IPS DF 6.9 (cell line): ENCODE measurements at regions not wholly inside any gene's neighbourhood (a gene's known extent, or its start where the extent isn't known, plus 50 kb on each side); places are given as distances from the start of the nearest gene placed in this dataset.
"Not testable (repeated sequence)": the region's sequence is repeated elsewhere in the genome, so short reads cannot be mapped to it uniquely, and the experiment has no call there.

ENCODE experiments used
- DNase-seq: peaks from one replicate; pipeline ENCODE4 v3.0.0-alpha.2; 2013; ENCODE audit warnings: low read depth, low spot score
- H3K27ac ChIP-seq: one replicate; pipeline ENCODE4 v1.5.1; 2013; ENCODE audit warnings: low read length, control low read depth
- H3K27me3 ChIP-seq: 2 replicates; pipeline ENCODE4 v1.6.1; 2013; ENCODE audit warnings: mild to moderate bottlenecking, low read length; ENCODE audit not compliant: control insufficient read depth, insufficient read depth
- H3K36me3 ChIP-seq: 2 replicates; pipeline ENCODE4 v1.6.1; 2013; ENCODE audit warnings: low read length; ENCODE audit not compliant: control insufficient read depth, insufficient read depth
- H3K4me1 ChIP-seq: 2 replicates; pipeline ENCODE4 v1.6.1; 2013; ENCODE audit warnings: low read length; ENCODE audit not compliant: control insufficient read depth, insufficient read depth
- H3K4me3 ChIP-seq: 2 replicates; pipeline ENCODE4 v1.5.1; 2013; ENCODE audit warnings: mild to moderate bottlenecking, low read length
- H3K9me3 ChIP-seq: 2 replicates; pipeline ENCODE4 v1.6.1; 2013; ENCODE audit warnings: low read length, inconsistent platforms; ENCODE audit not compliant: control insufficient read depth, insufficient read depth
- WGBS: extraction: QIAGEN DNeasy Blood & Tissue Kit; methylation state at CpG from one replicate; pipeline ENCODE4 v1.1.7; 2013; ENCODE audit warnings: mixed read lengths, missing lambda C conversion rate; ENCODE audit not compliant: insufficient read length, insufficient coverage; 5-methylcytosine and 5-hydroxymethylcytosine counted together

GRCh38 chr13:22848539-22849052, 332.2 kb upstream of the SGCG start:
- H3K9me3 ChIP-seq, result no peaks in the 10 kb centered on the region
- WGBS, result no CpG with 5 or more reads among the region's 32 CpGs

GRCh38 chr13:22855926-22856325, 324.9 kb upstream of the SGCG start:
- Histone ChIP-seq H3K27me3 (no peaks in the 10 kb centered on the region), H3K36me3 (no peaks in the 10 kb centered on the region), H3K4me3 (no peak overlapping the region), H3K27ac (no peak overlapping the region), H3K9me3 (no peaks in the 10 kb centered on the region; the same call in 1 of the 2 replicates), H3K4me1 (no peaks in the 10 kb centered on the region)
- no peak for DNase-seq
- WGBS, result no CpG with 5 or more reads among the region's 2 CpGs

More at GRCh38 chr13:22848539-22849052, 332.2 kb upstream of the SGCG start:
- no peaks in the 10 kb centered on the region for H3K27me3 ChIP-seq
- H3K4me3 ChIP-seq, result no peak overlapping the region
- peaks cover 3% of the 10 kb centered on the region for H3K4me1 ChIP-seq
- peak; percentile 41 for DNase-seq
- no peak overlapping the region for H3K27ac ChIP-seq
- no peaks in the 10 kb centered on the region for H3K36me3 ChIP-seq

- WGBS, result no CpG with 5 or more reads among the region's 32 CpGs
- not testable (repeated sequence) for H3K27me3 ChIP-seq, H3K4me1 ChIP-seq, H3K9me3 ChIP-seq, H3K4me3 ChIP-seq, DNase-seq, H3K36me3 ChIP-seq, H3K27ac ChIP-seq
These were observed 321.8 kb upstream of the SGCG start for GRCh38 chr13:22858980-22859379.

GRCh38 chr13:22859411-22859810, 321.4 kb upstream of the SGCG start:
- WGBS, result no CpG with 5 or more reads among the region's 21 CpGs
- H3K36me3 ChIP-seq, result not testable (repeated sequence)

GRCh38 chr13:22861958-22862466, 318.8 kb upstream of the SGCG start:
- H3K4me3 ChIP-seq, result no peak overlapping the region
- H3K27me3 ChIP-seq, result no peaks in the 10 kb centered on the region
- DNase-seq, result no peak
- H3K27ac ChIP-seq, result no peak overlapping the region
- H3K4me1 ChIP-seq, result no peaks in the 10 kb centered on the region
- no peaks in the 10 kb centered on the region for H3K36me3 ChIP-seq
- no peaks in the 10 kb centered on the region for H3K9me3 ChIP-seq

More at GRCh38 chr13:22859411-22859810, 321.4 kb upstream of the SGCG start:
- H3K9me3 ChIP-seq, H3K27ac ChIP-seq, H3K4me1 ChIP-seq, H3K27me3 ChIP-seq, H3K4me3 ChIP-seq, DNase-seq: not testable (repeated sequence)

GRCh38 chr13:22862478-22862877, 318.3 kb upstream of the SGCG start:
- Histone ChIP-seq H3K36me3 (no peaks in the 10 kb centered on the region), H3K4me1 (no peaks in the 10 kb centered on the region), H3K27ac (no peak overlapping the region), H3K27me3 (no peaks in the 10 kb centered on the region), H3K4me3 (no peak overlapping the region), H3K9me3 (no peaks in the 10 kb centered on the region)
- DNase-seq, result no peak

GRCh38 chr13:22866221-22866620, 314.6 kb upstream of the SGCG start:
- no peak overlapping the region for H3K27ac ChIP-seq
- no peaks in the 10 kb centered on the region for H3K36me3 ChIP-seq
- no CpG with 5 or more reads among the region's 9 CpGs for WGBS
- H3K4me3 ChIP-seq, result no peak overlapping the region
- no peaks in the 10 kb centered on the region for H3K9me3 ChIP-seq
- no peaks in the 10 kb centered on the region for H3K4me1 ChIP-seq
- DNase-seq, result no peak
- H3K27me3 ChIP-seq, result no peaks in the 10 kb centered on the region

GRCh38 chr13:22871231-22871630, 309.5 kb upstream of the SGCG start:
- Histone ChIP-seq H3K36me3 (no peaks in the 10 kb centered on the region), H3K27ac (no peak overlapping the region), H3K9me3 (no peaks in the 10 kb centered on the region), H3K27me3 (no peaks in the 10 kb centered on the region), H3K4me3 (no peak overlapping the region), H3K4me1 (no peaks in the 10 kb centered on the region)
- no peak for DNase-seq
- no CpG with 5 or more reads among the region's 2 CpGs for WGBS

- DNase-seq, result no peak
- no peak overlapping the region for H3K4me3 ChIP-seq
- H3K36me3 ChIP-seq, result no peaks in the 10 kb centered on the region
- H3K27ac ChIP-seq, result no peak overlapping the region
- no peaks in the 10 kb centered on the region for H3K9me3 ChIP-seq
- WGBS, result no CpG with 5 or more reads among the region's 1 CpG
- no peaks in the 10 kb centered on the region for H3K4me1 ChIP-seq
- H3K27me3 ChIP-seq, result no peaks in the 10 kb centered on the region
These were observed 305.9 kb upstream of the SGCG start for GRCh38 chr13:22874839-22875238.

- H3K9me3 ChIP-seq, result no peaks in the 10 kb centered on the region
- no peak overlapping the region for H3K27ac ChIP-seq
- WGBS, result no CpG with 5 or more reads among the region's 4 CpGs
- no peaks in the 10 kb centered on the region for H3K36me3 ChIP-seq
- DNase-seq, result no peak
- H3K4me1 ChIP-seq, result peaks cover 3% of the 10 kb centered on the region; the same call in 1 of the 2 replicates
- H3K27me3 ChIP-seq, result no peaks in the 10 kb centered on the region
- H3K4me3 ChIP-seq, result no peak overlapping the region
These were observed 303.4 kb upstream of the SGCG start for GRCh38 chr13:22877421-22877820.
